Fibroblast of mammary gland (primary cell): ENCODE measurements at regions not wholly inside any gene's neighbourhood (a gene's known extent, or its start where the extent isn't known, plus 50 kb on each side); places are given as distances from the start of the nearest gene placed in this dataset.

Experiments used
- DNase-seq: peaks from one replicate; pipeline ENCODE4 v3.0.0-alpha.2; 2010; ENCODE audit warnings: low read depth
- H3K4me3 ChIP-seq: 2 replicates; pipeline ENCODE4 v1.5.1; 2011; ENCODE audit warnings: low read depth, mild to moderate bottlenecking, low read length, moderate library complexity; ENCODE audit not compliant: control insufficient read depth
- CTCF ChIP-seq: conservative IDR thresholded peaks from 2 replicates; pipeline ENCODE4 v1.5.1; 2011; ENCODE audit warnings: low read depth, low read length, inconsistent platforms; ENCODE audit not compliant: control insufficient read depth, insufficient read depth

GRCh38 chr2:3040496-3041140, 337.0 kb downstream of the EIPR1 start:
- H3K4me3 ChIP-seq: no peak overlapping the region
- no peak for DNase-seq
- TF ChIP-seq CTCF: no peak

DNA sequence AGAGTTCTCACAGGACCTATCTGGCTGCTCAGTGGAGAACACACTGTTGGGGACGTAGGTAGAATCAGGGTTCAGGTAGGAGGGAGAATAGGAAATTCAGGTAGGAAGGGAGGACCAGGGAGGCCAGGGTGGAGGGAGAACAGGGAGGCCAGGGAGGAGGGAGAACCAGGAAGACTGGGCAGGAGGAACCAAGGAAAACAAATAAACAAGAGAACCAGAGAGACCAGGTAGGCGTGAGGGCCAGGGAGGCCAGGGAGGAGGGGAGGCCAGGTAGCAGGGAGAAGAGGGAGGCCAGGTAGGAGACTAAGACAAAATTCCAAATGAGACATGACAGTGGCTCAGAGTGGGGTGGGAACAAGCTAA, 337.6 kb downstream of the EIPR1 start:
- no peak overlapping the region for H3K4me3 ChIP-seq
- no peak for TF ChIP-seq CTCF
- DNase-seq: no peak

DNA sequence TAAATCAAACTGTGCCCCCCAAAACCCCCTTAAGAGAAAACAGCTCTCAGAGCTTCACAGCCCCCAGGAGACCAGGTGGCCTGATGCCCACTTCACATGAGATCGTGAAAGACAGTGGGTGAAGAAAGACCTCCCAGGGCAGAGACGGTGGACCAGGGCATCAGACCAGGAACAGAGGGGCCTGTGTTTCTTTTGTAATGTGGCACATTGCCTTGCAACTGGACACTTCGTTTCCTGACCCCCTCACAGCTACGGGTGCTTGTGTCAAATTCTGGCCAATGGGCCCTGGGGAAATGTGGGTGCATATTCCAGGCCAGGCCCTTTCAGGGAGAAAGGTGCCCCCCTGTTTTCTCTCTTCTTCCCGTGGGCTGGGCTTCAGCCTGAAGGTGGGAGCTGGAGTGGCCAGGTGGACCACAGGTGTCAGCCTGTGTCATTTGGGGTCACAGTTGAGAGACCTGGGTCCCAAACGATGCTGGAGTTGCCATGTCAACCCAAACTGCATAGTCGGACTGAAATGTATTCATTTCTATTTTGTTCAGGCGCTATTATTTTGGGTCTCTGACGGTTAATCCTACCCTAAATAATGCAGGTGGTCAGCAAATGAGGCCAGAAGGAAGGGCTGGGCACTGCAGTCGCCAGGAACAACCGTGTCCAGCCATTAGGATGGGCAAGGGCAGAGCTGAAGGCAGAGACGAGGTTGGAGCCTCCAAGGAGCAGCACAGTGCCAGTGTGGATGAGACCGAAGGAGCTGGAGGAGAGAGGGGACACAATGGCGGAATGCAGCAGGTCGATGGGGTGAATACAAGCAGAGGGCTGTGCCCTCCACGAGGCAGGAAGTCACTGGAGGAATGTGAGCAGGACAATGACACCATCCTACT, 338.2 kb downstream of the EIPR1 start:
- H3K4me3 ChIP-seq: no peak overlapping the region
- DNase-seq: no peak
- no peak for TF ChIP-seq CTCF

GRCh38 chr2:3038636-3039035, 339.0 kb downstream of the EIPR1 start:
- no peak overlapping the region for H3K4me3 ChIP-seq
- no peak for DNase-seq
- no peak for TF ChIP-seq CTCF

GRCh38 chr2:3037196-3038194, 340.1 kb downstream of the EIPR1 start:
- H3K4me3 ChIP-seq: no peak overlapping the region
- no peak for TF ChIP-seq CTCF
- DNase-seq: no peak

GRCh38 chr2:3036432-3037125, 341.0 kb downstream of the EIPR1 start:
- no peak for TF ChIP-seq CTCF
- no peak overlapping the region for H3K4me3 ChIP-seq
- no peak for DNase-seq
